ENCODE measurements at regions not wholly inside any gene's neighbourhood (a gene's known extent, or its start where the extent isn't known, plus 50 kb on each side); places are given as distances from the start of the nearest gene placed in this dataset.

GRCh38 chr3:162328649-162329048 is 832.0 kb downstream of the OTOL1 start:
- peaks cover 5% of the 10 kb centered on the region for H3K9me3 Mint-ChIP-seq
- DNase-seq (no peak), ATAC-seq (no peak)
- H3K36me3 Mint-ChIP-seq (ENCODE audit: low read depth): no peaks in the 10 kb centered on the region
- ChIA-PET POLR2A (no interaction called here), CTCF (no interaction called here)
- no peak for TF ChIP-seq CTCF (IDR thresholded peaks at IDR 0.05)
- H3K27ac Mint-ChIP-seq: no peak overlapping the region
- no peaks in the 10 kb centered on the region for H3K4me1 Mint-ChIP-seq (ENCODE audit: low read depth)
- intact Hi-C loops (cut with micrococcal nuclease): no loop called here
- H3K4me3 Mint-ChIP-seq: no peak overlapping the region
- no peaks in the 10 kb centered on the region for H3K27me3 Mint-ChIP-seq

GRCh38 chr3:162329514-162329913 is 832.9 kb downstream of the OTOL1 start:
- Mint-ChIP-seq H3K27me3 (no peaks in the 10 kb centered on the region), H3K4me1 (ENCODE audit: low read depth) (no peaks in the 10 kb centered on the region), H3K4me3 (no peak overlapping the region), H3K27ac (no peak overlapping the region), H3K9me3 (peaks cover 5% of the 10 kb centered on the region), H3K36me3 (ENCODE audit: low read depth) (no peaks in the 10 kb centered on the region)
- no peak for ATAC-seq
- TF ChIP-seq CTCF (IDR thresholded peaks at IDR 0.05): no peak
- DNase-seq: no peak
- intact Hi-C loops (cut with micrococcal nuclease): no loop called here
- CTCF ChIA-PET: no interaction called here
- POLR2A ChIA-PET: no interaction called here

- no peak for TF ChIP-seq CTCF (IDR thresholded peaks at IDR 0.05)
- ChIA-PET CTCF (no interaction called here), POLR2A (no interaction called here)
- H3K27me3 Mint-ChIP-seq: no peaks in the 10 kb centered on the region
- ATAC-seq (no peak), DNase-seq (no peak)
- no peak overlapping the region for H3K4me3 Mint-ChIP-seq
- H3K27ac Mint-ChIP-seq: no peak overlapping the region
- no peaks in the 10 kb centered on the region for H3K4me1 Mint-ChIP-seq (ENCODE audit: low read depth)
- H3K36me3 Mint-ChIP-seq (ENCODE audit: low read depth): no peaks in the 10 kb centered on the region
- H3K9me3 Mint-ChIP-seq: peaks cover 6% of the 10 kb centered on the region
- intact Hi-C loops (cut with micrococcal nuclease): no loop called here
These were observed 835.7 kb downstream of the OTOL1 start for GRCh38 chr3:162332344-162332743.

GRCh38 chr3:162334537-162334936 is 837.9 kb downstream of the OTOL1 start:
- no peak overlapping the region for H3K27ac Mint-ChIP-seq
- peaks cover 4% of the 10 kb centered on the region for H3K9me3 Mint-ChIP-seq
- CTCF ChIA-PET: no interaction called here
- POLR2A ChIA-PET: no interaction called here
- H3K36me3 Mint-ChIP-seq (ENCODE audit: low read depth): no peaks in the 10 kb centered on the region
- no peaks in the 10 kb centered on the region for H3K27me3 Mint-ChIP-seq
- ATAC-seq (no peak), DNase-seq (no peak)
- no peak for TF ChIP-seq CTCF (IDR thresholded peaks at IDR 0.05)
- intact Hi-C loops (cut with micrococcal nuclease): no loop called here
- no peaks in the 10 kb centered on the region for H3K4me1 Mint-ChIP-seq (ENCODE audit: low read depth)
- no peak overlapping the region for H3K4me3 Mint-ChIP-seq

GRCh38 chr3:162337630-162338029 is 841.0 kb downstream of the OTOL1 start:
- Mint-ChIP-seq H3K4me1 (ENCODE audit: low read depth) (no peaks in the 10 kb centered on the region), H3K27ac (no peak overlapping the region), H3K27me3 (no peaks in the 10 kb centered on the region), H3K9me3 (peaks cover 8% of the 10 kb centered on the region), H3K4me3 (no peak overlapping the region), H3K36me3 (ENCODE audit: low read depth) (no peaks in the 10 kb centered on the region)
- intact Hi-C loops (cut with micrococcal nuclease): no loop called here
- DNase-seq (no peak), ATAC-seq (no peak)
- no peak for TF ChIP-seq CTCF (IDR thresholded peaks at IDR 0.05)
- ChIA-PET POLR2A (no interaction called here), CTCF (no interaction called here)
